GM21528 (cell line): ENCODE measurements at regions not wholly inside any gene's neighbourhood (a gene's known extent, or its start where the extent isn't known, plus 50 kb on each side); places are given as distances from the start of the nearest gene placed in this dataset.
"Not testable (repeated sequence)": the region's sequence is repeated elsewhere in the genome, so short reads cannot be mapped to it uniquely, and the experiment has no call there.

ENCODE experiments used
- ATAC-seq: cut with Tn5 transposase; IDR thresholded peaks from one replicate; pipeline ENCODE4 v1.9.1; 2021; ENCODE audit warnings: mild to moderate bottlenecking, moderate library complexity; ENCODE audit not compliant: unreplicated experiment, low FRiP score

- no peak for ATAC-seq
Observed at GRCh38 chr2:16038621-16039020, 98.3 kb downstream of the MYCN start.

GRCh38 chr2:16037808-16038457 lies 97.6 kb downstream of the MYCN start:
- ATAC-seq: no peak

GRCh38 chr2:16036951-16037350 lies 96.6 kb downstream of the MYCN start:
- no peak for ATAC-seq

DNA sequence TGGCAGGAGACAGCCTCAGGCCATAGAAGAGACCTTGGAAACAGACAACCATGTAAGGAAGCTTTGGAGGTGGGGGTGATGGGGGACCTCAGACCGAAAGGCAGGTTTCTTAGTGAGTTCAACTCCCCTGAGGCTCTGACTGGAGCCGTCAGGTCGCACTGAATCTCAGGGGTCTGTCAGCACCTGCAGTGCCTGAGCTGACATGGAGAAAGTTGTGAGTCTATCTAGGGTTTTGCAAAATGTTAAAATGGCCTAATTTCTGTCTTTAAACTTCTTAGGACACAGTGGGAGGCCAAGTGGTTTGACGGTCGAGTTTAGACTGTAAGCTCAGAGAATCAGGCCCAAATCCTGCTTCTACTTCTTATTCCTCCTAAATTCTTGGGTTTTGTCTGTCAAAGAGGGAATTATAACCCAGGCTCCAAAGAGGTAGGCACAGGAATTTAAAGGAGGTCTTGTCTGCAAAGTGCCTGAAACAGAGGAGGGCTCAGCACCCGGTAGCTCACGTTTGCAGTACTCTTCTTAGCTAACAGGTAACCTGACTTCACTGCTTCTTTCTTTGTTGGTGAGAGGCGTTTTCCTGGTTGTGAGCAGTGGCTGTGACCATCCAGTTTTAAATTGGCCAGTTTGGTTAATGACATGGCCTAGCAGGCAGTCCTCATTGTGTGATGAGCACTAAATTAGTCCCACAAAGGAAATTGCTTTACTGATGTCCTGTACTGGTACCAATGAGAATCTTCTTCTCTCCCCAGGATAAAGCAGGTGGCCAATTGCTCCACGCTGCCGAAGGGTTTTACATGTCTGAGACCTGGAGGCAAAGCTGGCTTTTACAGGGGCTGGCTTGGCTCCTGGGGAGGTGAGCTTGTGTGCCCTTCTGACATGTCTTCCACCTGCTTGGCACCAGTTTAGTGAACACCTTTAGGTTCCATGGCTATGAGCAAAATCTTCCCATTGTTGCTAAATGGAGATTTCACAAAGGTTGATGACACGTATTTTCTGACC lies 95.7 kb downstream of the MYCN start:
- no peak for ATAC-seq

DNA sequence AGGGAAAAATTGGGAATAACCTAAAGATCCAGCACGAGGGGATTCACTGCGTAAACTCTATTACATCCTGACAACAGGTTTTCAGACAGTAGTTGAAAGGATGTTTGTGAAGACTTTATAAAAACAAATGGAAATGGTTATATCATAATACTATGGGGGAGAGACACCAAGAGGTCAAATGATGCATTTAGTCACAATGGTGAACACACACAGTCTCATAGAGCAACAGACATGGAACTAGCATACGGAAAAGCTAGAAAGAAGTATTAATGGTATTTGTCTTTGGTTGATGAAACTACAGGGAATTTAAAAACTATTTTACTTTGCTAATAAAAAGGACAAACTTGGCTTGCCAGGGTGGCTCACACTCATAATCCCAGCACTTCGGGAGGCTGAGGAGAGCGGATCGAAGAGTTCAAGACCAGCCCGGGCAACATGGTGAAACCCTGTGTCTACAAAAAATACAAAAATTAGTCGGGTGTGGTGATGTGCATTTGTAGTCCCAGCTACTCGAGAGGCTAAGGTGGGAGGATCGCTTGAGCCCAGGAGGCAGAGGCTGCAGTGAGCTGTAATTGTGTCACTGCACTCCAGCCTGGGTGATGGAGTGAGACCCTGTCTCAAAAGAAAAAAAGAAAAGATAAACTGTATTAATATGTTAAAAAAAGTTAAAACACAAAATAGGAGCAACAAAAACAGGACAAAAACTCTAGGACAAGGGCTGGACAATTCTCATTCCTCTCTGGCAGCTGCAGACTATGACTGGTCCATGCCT lies 94.8 kb downstream of the MYCN start:
- no peak for ATAC-seq

GRCh38 chr2:16034151-16034974 lies 94.0 kb downstream of the MYCN start:
- no peak for ATAC-seq

DNA sequence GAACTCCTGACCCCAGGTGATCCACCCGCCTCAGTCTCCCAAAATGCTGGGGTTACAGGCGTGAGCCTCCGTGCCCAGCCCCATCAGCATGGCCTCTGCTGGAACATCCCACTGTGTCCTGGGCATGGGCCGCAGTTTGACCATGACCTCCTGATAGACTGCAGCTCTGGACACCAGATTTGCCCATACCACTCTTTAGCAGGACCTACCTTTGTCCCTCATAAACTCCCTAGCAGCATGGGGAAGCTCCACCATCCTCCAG lies 92.6 kb downstream of the MYCN start:
- no peak for ATAC-seq

DNA sequence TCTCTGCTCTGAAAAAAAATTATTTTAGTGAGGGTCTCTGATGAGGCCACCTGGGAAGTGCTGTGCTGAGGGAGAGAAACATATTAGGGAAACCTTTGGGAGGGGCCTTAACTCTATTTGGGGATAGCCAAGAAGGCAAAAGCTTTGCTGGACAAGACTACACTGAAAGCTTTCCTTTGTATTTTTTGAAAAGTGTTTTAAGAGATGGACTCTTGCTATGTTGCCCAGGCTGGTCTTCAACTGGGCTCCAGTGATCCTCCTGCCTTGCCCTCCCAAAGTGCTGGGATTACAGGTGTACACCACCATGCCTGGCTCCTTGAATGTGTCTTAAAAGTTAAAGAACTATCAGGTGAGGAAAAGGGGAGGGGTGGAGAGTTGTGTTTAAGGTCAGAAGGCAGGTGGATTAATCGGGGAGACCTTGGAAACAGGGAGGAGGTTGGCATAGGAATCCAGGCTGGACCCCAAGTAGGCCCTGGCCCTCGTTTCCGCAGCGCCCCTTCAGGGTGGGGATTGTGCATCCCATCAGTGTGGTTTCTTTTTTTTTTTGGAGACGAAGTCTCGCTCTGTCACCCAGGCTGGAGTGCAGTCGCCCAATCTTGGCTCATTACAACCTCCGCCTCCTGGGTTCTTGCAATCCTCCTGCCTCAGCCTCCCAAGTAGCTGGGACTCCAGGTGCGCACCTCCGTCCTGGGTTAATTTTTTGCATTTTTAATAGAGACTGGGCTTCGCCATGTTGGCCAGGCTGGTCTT lies 92.1 kb downstream of the MYCN start:
- no peak for ATAC-seq

DNA sequence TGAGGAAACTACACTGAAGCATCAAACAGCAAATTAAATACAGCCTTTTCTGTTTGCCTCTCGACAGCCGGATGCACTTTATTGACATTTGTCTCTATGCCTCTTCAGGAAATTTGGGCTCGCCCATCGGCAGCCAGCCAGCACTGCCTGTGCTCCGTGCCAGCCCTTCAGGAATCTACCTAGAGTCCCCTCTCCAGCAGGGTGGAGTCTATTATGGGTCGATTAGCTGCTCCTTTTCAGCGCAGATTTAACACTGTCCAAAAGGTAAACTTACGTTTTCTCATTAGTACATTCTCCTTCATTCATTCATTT lies 91.5 kb downstream of the MYCN start:
- ATAC-seq: no peak

GRCh38 chr2:16031058-16031847 lies 90.9 kb downstream of the MYCN start:
- ATAC-seq: no peak

DNA sequence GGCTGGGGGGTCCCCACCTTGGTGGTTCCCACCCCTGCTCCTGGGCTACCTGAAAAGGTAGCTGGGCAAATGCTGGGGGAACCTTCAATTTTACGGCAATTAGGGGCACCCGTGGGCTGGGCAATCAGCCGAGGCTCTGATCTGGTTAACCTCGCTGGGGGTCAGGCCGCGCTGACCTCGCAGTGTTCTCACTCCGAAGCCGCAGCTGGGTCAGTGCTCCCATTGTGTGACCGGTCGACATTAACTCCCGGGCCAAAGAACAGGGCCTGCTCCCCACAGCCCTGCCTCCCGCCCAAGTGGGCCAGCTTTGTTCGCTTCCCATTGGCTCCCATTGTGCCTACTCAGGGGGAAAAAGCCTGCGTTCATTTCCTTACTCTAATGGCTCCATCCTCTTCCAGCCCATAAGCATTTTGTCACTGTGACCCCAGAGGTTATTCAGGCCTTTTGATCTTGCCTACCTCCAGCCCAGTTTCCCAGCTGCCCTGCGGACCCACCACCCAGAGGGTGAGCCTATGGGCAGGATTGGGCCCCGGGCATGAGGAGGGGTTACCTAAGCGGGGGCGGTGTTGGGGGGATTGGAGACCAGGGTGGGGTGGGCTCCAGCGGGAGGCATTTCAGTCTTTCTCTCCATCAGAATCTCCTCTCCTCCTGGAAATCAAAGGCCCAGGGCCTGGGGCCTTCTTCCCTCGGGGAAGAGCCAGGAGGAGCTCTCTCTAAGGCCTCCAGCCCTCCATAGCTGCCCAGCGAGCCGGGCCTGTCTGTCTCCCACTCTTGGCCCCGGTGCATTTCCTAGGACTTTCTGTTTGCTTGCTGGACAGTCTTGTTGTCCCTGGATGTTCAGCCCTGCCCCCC lies 90.1 kb downstream of the MYCN start:
- ATAC-seq: no peak

DNA sequence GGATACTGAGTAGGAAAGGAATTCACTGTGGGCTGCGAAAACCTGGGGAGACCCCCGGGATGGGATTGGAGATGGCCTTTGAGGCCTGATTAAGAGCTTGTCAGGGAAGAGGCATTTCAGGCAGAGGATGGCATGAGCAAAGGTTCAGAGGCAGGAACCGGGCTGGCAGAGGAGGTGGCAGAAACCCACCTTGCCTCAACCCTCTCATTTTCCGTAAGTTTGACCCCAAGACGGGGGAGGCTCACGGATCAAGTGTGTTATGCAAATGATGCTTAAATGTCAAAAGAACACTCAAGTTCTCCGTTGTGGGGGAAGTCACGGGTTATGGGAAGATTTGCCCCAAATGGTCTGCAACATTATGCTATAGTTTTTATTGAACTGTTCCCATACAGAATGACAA lies 88.3 kb downstream of the MYCN start:
- ATAC-seq: no peak

DNA sequence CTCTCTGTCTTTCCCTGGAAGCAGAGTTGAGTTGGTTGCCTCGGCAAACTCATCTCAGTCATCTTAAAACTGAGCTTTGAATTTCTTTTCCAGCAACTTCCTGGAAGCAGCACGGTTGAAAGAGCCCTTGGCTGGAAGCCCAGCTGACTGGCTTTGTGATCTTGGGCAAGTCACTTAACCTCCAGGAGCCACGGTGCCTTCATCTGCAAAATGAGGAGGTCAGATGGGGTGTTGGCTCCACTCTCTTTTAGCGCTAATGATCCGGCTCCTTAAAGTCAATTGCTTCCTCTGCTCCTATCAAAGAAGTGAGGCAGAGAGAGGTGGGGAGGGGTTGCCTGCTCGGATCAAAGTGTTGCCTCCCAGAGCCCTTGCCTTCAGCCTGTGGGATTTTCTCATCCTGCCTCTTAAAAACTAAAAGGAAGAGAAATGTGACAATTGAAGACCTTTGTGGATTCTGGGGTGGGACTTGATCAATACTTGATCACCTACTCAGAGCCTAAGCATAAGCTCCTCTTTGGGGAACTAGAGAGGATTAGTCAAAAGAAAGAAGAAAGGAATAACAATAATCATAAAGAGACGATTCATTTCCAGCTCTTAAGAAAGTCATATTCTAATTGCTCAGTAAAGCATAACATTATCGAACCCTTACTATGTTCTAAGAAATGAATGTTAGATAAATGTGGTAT lies 86.6 kb downstream of the MYCN start:
- no peak for ATAC-seq

- no peak for ATAC-seq
Observed at GRCh38 chr2:16025876-16026640, 85.7 kb downstream of the MYCN start.

GRCh38 chr2:16025211-16025875 lies 85.0 kb downstream of the MYCN start:
- no peak for ATAC-seq

DNA sequence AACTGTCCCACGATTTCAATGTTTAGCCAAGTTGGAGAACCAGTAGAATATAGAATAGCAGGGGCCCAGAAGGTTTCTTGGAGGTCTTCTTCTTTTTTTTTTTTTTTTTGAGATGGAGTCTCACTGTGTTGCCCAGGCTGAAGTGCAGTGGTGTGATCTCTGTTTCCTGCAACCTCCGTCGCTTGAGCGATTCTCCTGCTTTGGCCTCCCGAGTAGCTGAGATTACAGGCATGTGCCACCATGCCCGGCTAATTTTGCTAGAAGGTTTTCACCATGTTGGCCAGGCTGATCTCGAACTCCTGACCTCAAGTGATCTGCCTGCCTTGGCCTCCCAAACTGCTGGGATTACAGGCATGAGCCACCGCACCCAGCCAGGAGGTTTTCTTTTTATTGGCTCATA lies 84.3 kb downstream of the MYCN start:
- ATAC-seq: not testable (repeated sequence)
